ENCODE measurements at regions not wholly inside any gene's neighbourhood (a gene's known extent, or its start where the extent isn't known, plus 50 kb on each side); places are given as distances from the start of the nearest gene placed in this dataset.

DNA sequence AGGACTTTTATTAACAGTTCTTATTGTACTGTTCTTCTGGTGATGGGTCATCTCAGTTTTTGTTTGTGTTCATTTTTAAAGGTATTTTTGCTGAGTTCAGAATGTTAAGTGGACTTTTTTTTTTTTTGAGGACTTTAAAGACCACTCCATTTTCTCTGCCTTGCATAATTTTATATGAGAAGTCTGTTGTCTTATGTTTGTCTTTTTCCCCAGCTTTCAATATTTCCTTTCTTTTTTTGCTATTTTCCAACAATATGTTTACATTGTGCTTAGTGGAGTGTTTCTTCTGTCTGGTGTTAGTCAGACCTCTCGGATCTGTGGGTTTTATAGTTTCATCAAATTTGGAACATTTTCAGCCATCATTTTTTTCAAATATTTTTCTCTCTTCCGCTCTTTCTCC, 290.0 kb upstream of the TNRC6C start (continued):
- TF ChIP-seq, protein P1, sequence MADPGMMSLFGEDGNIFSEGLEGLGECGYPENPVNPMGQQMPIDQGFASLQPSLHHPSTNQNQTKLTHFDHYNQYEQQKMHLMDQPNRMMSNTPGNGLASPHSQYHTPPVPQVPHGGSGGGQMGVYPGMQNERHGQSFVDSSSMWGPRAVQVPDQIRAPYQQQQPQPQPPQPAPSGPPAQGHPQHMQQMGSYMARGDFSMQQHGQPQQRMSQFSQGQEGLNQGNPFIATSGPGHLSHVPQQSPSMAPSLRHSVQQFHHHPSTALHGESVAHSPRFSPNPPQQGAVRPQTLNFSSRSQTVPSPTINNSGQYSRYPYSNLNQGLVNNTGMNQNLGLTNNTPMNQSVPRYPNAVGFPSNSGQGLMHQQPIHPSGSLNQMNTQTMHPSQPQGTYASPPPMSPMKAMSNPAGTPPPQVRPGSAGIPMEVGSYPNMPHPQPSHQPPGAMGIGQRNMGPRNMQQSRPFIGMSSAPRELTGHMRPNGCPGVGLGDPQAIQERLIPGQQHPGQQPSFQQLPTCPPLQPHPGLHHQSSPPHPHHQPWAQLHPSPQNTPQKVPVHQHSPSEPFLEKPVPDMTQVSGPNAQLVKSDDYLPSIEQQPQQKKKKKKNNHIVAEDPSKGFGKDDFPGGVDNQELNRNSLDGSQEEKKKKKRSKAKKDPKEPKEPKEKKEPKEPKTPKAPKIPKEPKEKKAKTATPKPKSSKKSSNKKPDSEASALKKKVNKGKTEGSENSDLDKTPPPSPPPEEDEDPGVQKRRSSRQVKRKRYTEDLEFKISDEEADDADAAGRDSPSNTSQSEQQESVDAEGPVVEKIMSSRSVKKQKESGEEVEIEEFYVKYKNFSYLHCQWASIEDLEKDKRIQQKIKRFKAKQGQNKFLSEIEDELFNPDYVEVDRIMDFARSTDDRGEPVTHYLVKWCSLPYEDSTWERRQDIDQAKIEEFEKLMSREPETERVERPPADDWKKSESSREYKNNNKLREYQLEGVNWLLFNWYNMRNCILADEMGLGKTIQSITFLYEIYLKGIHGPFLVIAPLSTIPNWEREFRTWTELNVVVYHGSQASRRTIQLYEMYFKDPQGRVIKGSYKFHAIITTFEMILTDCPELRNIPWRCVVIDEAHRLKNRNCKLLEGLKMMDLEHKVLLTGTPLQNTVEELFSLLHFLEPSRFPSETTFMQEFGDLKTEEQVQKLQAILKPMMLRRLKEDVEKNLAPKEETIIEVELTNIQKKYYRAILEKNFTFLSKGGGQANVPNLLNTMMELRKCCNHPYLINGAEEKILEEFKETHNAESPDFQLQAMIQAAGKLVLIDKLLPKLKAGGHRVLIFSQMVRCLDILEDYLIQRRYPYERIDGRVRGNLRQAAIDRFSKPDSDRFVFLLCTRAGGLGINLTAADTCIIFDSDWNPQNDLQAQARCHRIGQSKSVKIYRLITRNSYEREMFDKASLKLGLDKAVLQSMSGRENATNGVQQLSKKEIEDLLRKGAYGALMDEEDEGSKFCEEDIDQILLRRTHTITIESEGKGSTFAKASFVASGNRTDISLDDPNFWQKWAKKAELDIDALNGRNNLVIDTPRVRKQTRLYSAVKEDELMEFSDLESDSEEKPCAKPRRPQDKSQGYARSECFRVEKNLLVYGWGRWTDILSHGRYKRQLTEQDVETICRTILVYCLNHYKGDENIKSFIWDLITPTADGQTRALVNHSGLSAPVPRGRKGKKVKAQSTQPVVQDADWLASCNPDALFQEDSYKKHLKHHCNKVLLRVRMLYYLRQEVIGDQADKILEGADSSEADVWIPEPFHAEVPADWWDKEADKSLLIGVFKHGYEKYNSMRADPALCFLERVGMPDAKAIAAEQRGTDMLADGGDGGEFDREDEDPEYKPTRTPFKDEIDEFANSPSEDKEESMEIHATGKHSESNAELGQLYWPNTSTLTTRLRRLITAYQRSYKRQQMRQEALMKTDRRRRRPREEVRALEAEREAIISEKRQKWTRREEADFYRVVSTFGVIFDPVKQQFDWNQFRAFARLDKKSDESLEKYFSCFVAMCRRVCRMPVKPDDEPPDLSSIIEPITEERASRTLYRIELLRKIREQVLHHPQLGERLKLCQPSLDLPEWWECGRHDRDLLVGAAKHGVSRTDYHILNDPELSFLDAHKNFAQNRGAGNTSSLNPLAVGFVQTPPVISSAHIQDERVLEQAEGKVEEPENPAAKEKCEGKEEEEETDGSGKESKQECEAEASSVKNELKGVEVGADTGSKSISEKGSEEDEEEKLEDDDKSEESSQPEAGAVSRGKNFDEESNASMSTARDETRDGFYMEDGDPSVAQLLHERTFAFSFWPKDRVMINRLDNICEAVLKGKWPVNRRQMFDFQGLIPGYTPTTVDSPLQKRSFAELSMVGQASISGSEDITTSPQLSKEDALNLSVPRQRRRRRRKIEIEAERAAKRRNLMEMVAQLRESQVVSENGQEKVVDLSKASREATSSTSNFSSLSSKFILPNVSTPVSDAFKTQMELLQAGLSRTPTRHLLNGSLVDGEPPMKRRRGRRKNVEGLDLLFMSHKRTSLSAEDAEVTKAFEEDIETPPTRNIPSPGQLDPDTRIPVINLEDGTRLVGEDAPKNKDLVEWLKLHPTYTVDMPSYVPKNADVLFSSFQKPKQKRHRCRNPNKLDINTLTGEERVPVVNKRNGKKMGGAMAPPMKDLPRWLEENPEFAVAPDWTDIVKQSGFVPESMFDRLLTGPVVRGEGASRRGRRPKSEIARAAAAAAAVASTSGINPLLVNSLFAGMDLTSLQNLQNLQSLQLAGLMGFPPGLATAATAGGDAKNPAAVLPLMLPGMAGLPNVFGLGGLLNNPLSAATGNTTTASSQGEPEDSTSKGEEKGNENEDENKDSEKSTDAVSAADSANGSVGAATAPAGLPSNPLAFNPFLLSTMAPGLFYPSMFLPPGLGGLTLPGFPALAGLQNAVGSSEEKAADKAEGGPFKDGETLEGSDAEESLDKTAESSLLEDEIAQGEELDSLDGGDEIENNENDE (IDR thresholded peaks at IDR 0.05; ENCODE audit: insufficient replicate concordance, low read length), result no peak
- no peak for TF ChIP-seq RFX5 (IDR thresholded peaks at IDR 0.05; ENCODE audit: borderline replicate concordance, low read depth, low read length)
- no peak for TF ChIP-seq SIN3A (conservative IDR thresholded peaks at IDR 0.05 in 1 of 2, IDR thresholded peaks at IDR 0.05 in 1 of 2; ENCODE audit: low read depth in 1 of 2, low read length in 2 of 2)
- TF ChIP-seq USF2 (IDR thresholded peaks at IDR 0.05; ENCODE audit: low read length), result no peak
- no peak for TF ChIP-seq GABPA (IDR thresholded peaks at IDR 0.05; ENCODE audit: borderline replicate concordance, insufficient read depth, low read length)
- TF ChIP-seq CEBPB (IDR thresholded peaks at IDR 0.05; ENCODE audit: low read depth, low read length), result no peak
- TF ChIP-seq TAF7 (optimal IDR thresholded peaks at IDR 0.05; ENCODE audit: borderline replicate concordance, low read depth, low read length), result no peak
- no peak for TF ChIP-seq POU5F1 (IDR thresholded peaks at IDR 0.05; ENCODE audit: low read depth, low read length)
- TF ChIP-seq BACH1 (IDR thresholded peaks at IDR 0.05; ENCODE audit: low read length), result no peak
- no peak for TF ChIP-seq NANOG (IDR thresholded peaks at IDR 0.05; ENCODE audit: insufficient read depth, low read depth, low read length, poor library complexity, severe bottlenecking)
- TF ChIP-seq SUZ12 (IDR thresholded peaks at IDR 0.05; ENCODE audit: low read length), result no peak
